ENCODE measurements at regions not wholly inside any gene's neighbourhood (a gene's known extent, or its start where the extent isn't known, plus 50 kb on each side); places are given as distances from the start of the nearest gene placed in this dataset.

DNA sequence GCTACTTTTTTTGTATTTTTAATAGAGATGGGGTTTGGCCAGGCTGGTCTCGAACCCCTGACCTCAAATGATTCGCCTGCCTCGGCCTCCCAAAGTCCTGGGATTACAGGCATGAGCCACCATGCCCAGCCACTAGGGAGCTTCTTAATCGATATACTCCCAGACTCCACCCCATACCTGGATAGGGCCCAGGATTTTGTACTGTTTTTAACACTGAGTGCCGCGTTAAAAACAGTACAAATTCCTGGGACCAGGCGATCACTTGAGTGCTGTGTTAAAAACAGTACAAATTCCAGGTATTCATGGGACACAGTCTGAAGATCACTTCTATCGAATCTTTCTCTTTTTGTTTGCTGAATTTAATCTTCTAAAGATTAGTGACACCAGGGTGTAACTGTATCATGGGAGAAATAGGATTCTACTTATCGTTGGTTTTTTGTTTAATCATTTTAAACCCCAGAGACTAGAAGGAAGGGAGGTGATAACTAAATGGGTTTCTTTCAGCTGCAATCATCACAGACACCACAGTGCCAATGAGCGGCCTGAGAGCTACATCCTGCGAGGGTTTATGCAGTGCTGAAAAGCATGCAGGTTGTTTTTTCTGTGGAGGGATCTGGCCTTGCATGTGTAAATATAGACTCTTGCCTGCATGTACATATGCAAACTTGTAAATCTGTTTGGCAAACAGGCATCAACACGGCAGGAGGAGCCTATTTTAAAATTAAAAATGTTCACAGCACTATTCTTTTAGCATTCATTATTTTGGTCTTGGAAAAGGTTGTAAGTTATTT is 303.8 kb upstream of the WWC1 start:
- no peak for DNase-seq (ENCODE audit: low spot score)
- FAIRE-seq = no peak

GRCh38 chr5:167992868-167993267 is 298.6 kb upstream of the WWC1 start:
- FAIRE-seq = no peak
- no peak for DNase-seq (ENCODE audit: low spot score)

GRCh38 chr5:167993771-167994170 is 297.7 kb upstream of the WWC1 start:
- FAIRE-seq (no peak), DNase-seq (ENCODE audit: low spot score) (peak; percentile 71)

DNA sequence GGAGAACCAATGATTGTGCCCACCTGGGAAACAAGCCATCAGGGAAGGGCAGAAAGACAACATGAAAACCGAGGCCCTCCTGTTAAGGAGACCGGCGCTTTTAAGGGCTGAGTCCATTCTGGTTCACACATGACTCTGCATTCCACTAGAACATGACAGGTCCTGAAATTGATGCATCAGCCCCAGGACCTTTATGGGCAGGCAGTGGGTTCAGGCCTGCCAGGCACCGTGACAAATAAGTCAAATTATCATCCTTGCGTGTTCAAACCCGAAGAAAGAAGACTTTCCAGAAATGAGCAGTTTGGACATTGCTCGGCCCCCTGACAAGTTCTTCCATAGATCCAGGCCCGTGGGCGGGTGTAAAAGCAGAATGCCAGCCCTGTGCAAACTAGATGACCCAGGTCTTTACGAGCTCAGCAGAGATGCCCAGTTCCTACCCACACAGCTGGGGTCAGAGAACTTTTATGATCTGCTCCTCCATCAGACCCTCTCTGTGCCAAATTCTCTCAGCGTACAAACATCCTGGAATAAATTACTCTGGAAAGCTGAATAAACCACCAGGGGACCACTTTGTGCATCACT is 295.5 kb upstream of the WWC1 start:
- no peak for FAIRE-seq
- no peak for DNase-seq (ENCODE audit: low spot score)

- no peak for FAIRE-seq
- DNase-seq (ENCODE audit: low spot score) = peak; percentile 61
Measured at GRCh38 chr5:167998148-167998767, 293.2 kb upstream of the WWC1 start.

DNA sequence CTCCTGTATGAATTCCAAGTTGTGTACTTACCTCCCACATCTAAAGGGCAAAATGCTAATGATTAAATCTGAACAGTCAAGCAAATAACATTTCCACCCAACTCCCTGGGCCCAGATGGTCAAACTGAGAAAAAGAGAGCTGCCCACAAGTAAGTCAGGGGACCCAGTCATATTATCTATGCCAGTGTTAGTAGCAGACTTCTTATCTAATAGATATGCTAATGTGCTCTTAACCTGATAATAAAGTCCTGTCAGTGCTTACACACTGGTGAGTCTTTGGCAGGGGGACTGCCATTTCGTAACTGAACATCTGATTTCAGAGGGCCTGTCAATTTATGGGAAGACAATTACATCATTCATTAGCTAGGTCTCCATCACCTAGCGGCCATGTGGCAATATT is 292.3 kb upstream of the WWC1 start:
- FAIRE-seq (no peak), DNase-seq (ENCODE audit: low spot score) (no peak)

DNA sequence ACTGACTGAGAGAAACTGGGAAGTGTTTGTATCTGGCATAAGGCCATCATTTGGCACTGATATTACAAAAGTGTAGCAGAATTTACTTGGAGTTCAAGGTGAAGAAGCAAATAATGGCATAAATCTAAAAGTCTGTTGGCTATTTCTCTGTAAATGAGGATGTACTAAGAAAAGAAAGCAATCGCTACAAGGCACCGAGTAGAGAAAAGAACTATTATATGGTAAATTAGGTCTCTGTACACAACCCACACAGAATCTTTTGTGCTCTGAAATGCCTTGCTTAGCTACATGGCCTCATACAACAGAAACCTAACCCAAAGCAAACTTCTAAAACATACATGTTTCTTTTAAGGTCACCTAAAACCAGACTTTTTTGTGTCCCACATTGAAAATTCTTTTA is 290.1 kb upstream of the WWC1 start:
- no peak for DNase-seq (ENCODE audit: low spot score)
- no peak for FAIRE-seq

GRCh38 chr5:168002116-168002515 is 289.3 kb upstream of the WWC1 start:
- DNase-seq (ENCODE audit: low spot score) (no peak), FAIRE-seq (no peak)

- DNase-seq (ENCODE audit: low spot score) (no peak), FAIRE-seq (no peak)
Measured at GRCh38 chr5:168005093-168005492, 286.4 kb upstream of the WWC1 start.

- DNase-seq (ENCODE audit: low spot score) = no peak
- FAIRE-seq = no peak
Measured at GRCh38 chr5:168005936-168006335, 285.5 kb upstream of the WWC1 start.

- DNase-seq (ENCODE audit: low spot score) (no peak), FAIRE-seq (no peak)
Measured at GRCh38 chr5:168006456-168007130, 284.9 kb upstream of the WWC1 start.

DNA sequence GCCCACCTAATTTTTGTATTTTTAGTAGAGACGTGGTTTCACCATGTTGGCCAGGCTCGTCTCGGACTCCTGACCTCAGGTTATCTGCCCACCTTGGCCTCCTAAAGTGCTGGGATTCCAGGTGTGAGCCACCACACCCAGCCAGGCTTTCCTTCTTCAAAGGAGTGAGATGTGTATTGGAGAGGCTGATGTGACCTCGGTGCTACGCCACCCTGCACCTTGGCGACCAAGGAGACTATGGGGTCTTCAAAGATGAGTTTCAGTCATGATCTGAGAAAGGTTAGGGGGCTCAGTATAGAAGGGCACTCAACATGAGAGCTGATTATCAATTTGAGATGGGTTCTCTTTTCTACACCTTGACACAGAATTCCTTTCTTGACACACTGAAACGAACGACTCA is 284.2 kb upstream of the WWC1 start:
- DNase-seq (ENCODE audit: low spot score) (no peak), FAIRE-seq (no peak)

DNA sequence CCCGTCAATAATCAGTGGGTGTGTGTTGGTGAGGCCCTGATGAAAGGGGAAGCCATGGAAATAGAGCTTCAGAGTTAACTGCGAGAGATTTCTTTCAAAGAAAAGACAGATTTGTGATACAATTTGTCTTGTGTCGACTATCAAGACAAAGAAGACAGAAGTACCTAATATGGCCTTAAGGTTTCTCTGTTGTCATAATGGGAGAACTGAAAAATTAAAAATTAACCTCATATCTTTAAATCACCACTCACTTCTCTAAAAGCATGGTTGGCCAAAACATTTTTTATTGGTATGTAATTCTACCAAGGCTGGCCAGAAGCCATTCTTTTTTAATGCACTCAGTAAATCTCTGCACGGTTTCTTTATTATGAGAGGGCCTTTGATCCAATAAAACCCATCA is 282.9 kb upstream of the WWC1 start:
- DNase-seq (ENCODE audit: low spot score) = no peak
- peak; percentile 38 for FAIRE-seq

DNA sequence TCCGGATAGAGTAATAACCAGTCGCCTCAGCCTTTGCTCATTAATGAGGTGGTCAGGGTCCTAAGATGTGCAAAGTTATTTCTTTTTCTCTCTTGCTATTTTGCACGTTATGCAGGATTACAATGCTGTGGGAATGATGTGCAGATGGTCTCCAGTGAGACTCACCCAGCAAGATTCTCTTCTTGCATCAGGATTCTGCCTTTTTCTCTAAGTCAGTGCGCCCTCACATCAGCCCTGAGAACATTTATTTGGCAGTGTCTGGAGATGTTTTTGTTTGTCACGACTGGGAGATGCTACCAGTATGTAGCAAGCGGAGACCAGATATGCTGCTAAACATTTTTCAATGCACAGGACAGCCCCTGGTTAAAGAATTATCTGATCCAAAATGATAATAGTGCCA is 280.3 kb upstream of the WWC1 start:
- DNase-seq (ENCODE audit: low spot score) = no peak
- FAIRE-seq = no peak

DNA sequence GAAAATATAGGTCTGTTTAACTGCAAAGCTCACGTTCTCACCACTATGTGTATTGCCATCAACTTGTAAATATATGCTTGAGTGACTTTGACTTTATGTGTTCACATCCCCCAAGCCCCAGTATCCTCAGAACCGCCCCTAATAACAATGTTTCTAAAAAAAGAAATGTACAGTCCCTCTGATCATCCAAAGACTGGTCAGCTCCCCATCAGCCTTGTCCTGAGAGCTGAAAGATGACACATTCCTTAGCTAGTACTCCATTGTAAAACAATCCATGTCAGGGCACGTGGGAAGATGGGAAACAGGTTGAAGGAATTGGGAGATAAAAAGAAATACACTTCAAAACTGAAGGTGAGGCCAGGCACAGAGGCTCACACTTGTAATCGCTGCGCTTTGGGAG is 279.4 kb upstream of the WWC1 start:
- DNase-seq (ENCODE audit: low spot score) = peak; percentile 25
- FAIRE-seq = no peak

DNA sequence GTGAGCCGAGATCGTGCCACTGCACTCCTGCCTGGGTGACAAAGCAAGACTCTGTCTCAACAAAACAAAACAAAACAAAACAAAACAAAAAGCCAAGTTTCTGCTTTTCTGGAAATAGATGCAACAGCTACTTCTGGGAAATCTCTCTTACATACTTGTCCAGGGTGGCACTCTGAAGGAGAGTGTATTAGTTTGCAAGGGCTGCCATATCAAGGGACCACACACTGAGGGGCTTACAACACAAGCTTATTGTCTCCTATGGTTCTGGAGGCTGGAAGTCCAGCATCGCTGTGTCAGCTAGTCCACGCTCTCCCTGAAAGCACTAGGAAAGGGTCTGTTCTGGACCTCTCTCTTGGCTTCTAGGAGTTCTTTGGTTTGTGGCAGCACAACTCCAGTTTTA is 277.9 kb upstream of the WWC1 start:
- DNase-seq (ENCODE audit: low spot score) = no peak
- FAIRE-seq = no peak

DNA sequence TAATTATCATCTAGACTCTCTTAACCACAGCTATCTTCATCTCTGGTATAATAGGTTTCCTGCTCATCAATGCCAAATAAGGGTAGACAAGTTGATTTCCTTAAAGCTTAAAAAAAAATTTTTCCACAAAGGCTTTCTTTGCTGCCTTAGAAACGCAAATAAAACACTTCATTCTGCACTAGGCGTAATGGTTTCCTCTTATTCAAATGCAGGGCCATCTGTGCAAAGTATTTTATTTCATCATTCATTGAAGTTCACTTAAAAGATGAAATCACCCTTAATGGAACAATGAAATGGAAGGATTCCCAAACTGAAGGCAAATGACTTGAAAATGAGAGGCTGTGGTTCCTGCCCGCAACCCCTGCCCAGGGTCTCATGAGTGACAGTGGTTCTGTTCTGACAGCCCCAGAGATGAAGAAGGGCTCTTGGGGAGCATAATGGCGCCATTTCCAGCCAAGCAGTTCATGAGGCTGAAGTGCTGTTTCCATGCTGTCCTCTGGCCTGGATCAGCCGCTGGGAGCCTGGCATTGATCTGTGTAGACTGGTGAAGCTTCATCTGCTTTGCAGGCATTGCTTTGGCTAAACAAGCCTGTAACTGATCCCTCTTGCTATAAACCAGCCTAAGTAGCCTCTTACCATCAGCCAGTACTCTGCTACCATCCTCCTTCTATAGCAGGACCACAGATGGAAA is 276.9 kb upstream of the WWC1 start:
- DNase-seq (ENCODE audit: low spot score) = no peak

DNA sequence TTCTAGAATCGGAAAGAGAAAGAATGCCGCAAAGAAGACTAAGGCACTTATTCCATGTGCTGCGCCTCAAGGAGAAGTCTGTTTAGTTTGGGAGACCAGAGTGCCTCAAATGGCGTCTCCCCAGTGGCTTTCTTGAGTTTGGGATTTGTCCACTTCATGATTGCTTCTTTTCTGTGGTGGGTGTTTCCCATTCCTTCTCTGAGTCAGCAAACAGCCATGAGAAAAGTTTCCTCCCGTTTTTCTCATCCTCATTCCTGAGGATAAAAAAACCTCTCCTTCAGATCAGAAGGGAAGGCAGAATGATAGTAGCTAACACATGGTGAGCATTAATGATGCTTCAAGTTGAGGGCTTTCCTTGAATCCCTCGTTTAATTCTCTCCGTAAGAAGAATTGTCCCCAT is 275.9 kb upstream of the WWC1 start:
- DNase-seq (ENCODE audit: low spot score) (peak; percentile 17), FAIRE-seq (no peak)

More for the DNA sequence above, 276.9 kb upstream of the WWC1 start:
- FAIRE-seq = no peak

DNA sequence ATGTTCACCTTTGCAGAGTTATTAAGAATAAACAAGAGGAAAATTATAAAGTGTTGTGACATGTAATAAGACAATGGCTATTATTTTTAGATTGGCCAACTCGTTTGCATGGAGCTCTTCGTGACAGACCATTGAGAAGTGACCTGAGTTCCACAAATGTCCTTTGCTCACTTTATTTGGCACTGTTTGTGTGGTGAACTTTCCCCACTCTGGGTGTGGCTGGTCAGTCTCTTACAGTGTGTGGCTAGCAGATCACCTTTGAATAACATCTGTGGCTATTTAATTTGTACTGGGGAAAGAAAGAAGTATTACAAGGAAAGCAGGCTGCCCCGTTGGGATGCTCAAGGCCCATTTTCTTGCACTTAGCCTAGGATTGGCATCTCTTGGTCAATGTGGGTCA is 274.1 kb upstream of the WWC1 start:
- DNase-seq (ENCODE audit: low spot score) (no peak), FAIRE-seq (no peak)

DNA sequence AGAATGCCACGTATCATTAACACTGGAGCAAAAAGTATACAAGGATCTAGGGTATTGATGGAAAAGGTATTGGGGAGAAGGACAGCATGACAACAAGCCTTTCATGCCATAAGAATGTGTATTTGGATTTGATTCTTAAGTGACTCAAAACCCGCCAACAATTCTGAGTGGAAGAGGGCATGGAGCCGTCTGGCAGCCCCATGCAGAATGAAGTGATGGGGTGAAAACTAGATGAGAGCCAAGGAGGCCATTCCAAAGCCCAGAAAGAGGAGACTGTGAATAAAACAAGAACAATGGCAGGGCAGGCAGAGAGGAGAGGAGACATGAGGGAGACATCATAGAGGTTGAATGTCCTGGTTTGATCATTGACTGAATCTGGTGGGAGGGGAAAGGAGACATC is 272.3 kb upstream of the WWC1 start:
- DNase-seq (ENCODE audit: low spot score) (no peak), FAIRE-seq (no peak)

DNA sequence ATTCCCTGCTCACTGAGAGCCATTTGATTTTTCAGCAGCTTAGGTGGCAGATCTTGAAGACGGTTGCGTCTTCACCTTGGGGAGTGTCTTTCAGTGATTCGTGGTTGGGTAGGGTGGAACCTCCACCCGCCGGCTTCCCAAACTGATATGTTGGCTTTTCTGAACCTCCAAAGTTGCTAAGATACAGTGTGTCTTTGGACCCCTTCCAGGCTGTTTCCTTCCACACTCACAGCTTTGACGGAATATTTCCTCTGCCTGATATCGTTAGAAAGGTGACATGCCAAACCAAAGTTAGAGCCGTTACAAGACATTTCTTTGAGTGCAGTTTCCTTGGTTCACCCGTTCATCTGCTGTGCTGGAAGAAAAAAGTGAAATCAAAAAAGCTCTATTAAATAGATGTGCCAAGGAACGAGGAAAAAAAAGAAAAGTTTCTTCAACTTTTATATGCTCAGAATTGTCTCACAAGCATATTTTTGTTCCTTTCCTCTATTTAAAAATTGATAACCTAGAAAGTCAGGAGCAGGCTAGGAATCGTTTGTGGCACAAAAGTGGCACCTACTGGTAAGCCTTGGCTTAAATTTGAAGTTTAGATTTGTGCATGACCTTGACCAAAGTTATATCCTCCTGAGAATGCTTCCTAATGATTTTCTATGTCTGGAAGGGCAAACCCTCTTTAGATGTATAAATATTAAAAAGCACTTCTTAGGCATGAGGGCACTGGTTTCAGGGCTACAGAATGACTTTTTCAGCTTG is 270.7 kb upstream of the WWC1 start:
- FAIRE-seq = no peak

More for the DNA sequence above, 270.7 kb upstream of the WWC1 start:
- peak; percentile 22 for DNase-seq (ENCODE audit: low spot score)

All from RCC 7860 (cell line).